ENCODE measurements at regions not wholly inside any gene's neighbourhood (a gene's known extent, or its start where the extent isn't known, plus 50 kb on each side); places are given as distances from the start of the nearest gene placed in this dataset.
"Not testable (repeated sequence)": the region's sequence is repeated elsewhere in the genome, so short reads cannot be mapped to it uniquely, and the experiment has no call there.

- intact Hi-C loops (cut with micrococcal nuclease; ENCODE audit: unreplicated experiment), result no loop called here
- H3K36me3 ChIP-seq (ENCODE audit: insufficient read depth, low read length, poor library complexity, severe bottlenecking), result no peaks in the 10 kb centered on the region
- H3K9me3 ChIP-seq (ENCODE audit: low read depth, low read length, poor library complexity, severe bottlenecking), result no peaks in the 10 kb centered on the region
- H3K27ac ChIP-seq (ENCODE audit: low read depth, low read length, poor library complexity, severe bottlenecking), result no peak overlapping the region
- ChIA-PET POLR2A (ENCODE audit: low non-redundant PET) (interaction anchor here (0.6 kb wide), 1 partner anchor 1708 kb away, joined by 7 read pairs; no protein-coding TSS in a partner anchor), CTCF (no interaction called here)
- no peak for DNase-seq (ENCODE audit: low spot score)
- H3K4me3 ChIP-seq (ENCODE audit: low read depth, low read length, poor library complexity, severe bottlenecking), result no peak overlapping the region
- BruUV-seq (replicated peaks), result no TSS peak
- no peaks in the 10 kb centered on the region for H3K27me3 ChIP-seq (replicated peaks; ENCODE audit: insufficient read depth, low read depth, low read length, poor library complexity)
- peaks cover 6% of the 10 kb centered on the region for H3K4me1 ChIP-seq (ENCODE audit: insufficient read depth, low read length, poor library complexity, severe bottlenecking)
- TF ChIP-seq CTCF (conservative IDR thresholded peaks at IDR 0.05; ENCODE audit: low read depth, low read length) (no peak), EZH2 (IDR thresholded peaks at IDR 0.05; ENCODE audit: borderline replicate concordance, low read depth, low read length, poor library complexity, severe bottlenecking) (no peak)
These were observed 933.5 kb downstream of the C4orf33 start for GRCh38 chr4:130029442-130029841.

GRCh38 chr4:130031858-130032257 lies 935.9 kb downstream of the C4orf33 start:
- DNase-seq (ENCODE audit: low spot score), result no peak
- TF ChIP-seq EZH2 (IDR thresholded peaks at IDR 0.05; ENCODE audit: borderline replicate concordance, low read depth, low read length, poor library complexity, severe bottlenecking) (no peak), CTCF (conservative IDR thresholded peaks at IDR 0.05; ENCODE audit: low read depth, low read length) (no peak)
- intact Hi-C loops (cut with micrococcal nuclease; ENCODE audit: unreplicated experiment), result no loop called here
- Histone ChIP-seq H3K4me1 (ENCODE audit: insufficient read depth, low read length, poor library complexity, severe bottlenecking) (no peaks in the 10 kb centered on the region), H3K9me3 (ENCODE audit: low read depth, low read length, poor library complexity, severe bottlenecking) (no peaks in the 10 kb centered on the region), H3K27ac (ENCODE audit: low read depth, low read length, poor library complexity, severe bottlenecking) (no peak overlapping the region), H3K27me3 (replicated peaks; ENCODE audit: insufficient read depth, low read depth, low read length, poor library complexity) (no peaks in the 10 kb centered on the region), H3K36me3 (ENCODE audit: insufficient read depth, low read length, poor library complexity, severe bottlenecking) (no peaks in the 10 kb centered on the region), H3K4me3 (ENCODE audit: low read depth, low read length, poor library complexity, severe bottlenecking) (no peak overlapping the region)
- BruUV-seq (replicated peaks), result no TSS peak
- POLR2A ChIA-PET (ENCODE audit: low non-redundant PET), result no interaction called here
- CTCF ChIA-PET, result no interaction called here

- H3K9me3 ChIP-seq (ENCODE audit: low read depth, low read length, poor library complexity, severe bottlenecking); DNase-seq (ENCODE audit: low spot score); H3K36me3 ChIP-seq (ENCODE audit: insufficient read depth, low read length, poor library complexity, severe bottlenecking); H3K27ac ChIP-seq (ENCODE audit: low read depth, low read length, poor library complexity, severe bottlenecking); POLR2A ChIA-PET (ENCODE audit: low non-redundant PET); CTCF ChIA-PET; H3K4me3 ChIP-seq (ENCODE audit: low read depth, low read length, poor library complexity, severe bottlenecking); H3K4me1 ChIP-seq (ENCODE audit: insufficient read depth, low read length, poor library complexity, severe bottlenecking); H3K27me3 ChIP-seq (replicated peaks; ENCODE audit: insufficient read depth, low read depth, low read length, poor library complexity); BruUV-seq (replicated peaks); intact Hi-C loops (cut with micrococcal nuclease; ENCODE audit: unreplicated experiment): not testable (repeated sequence)
These were observed 937.7 kb downstream of the C4orf33 start for GRCh38 chr4:130033657-130034056.

- POLR2A ChIA-PET (ENCODE audit: low non-redundant PET), result interaction anchor here (0.5 kb wide), 1 partner anchor 13 kb away, joined by 4 read pairs; no protein-coding TSS in a partner anchor
- no peaks in the 10 kb centered on the region for H3K9me3 ChIP-seq (ENCODE audit: low read depth, low read length, poor library complexity, severe bottlenecking)
- H3K27ac ChIP-seq (ENCODE audit: low read depth, low read length, poor library complexity, severe bottlenecking), result no peak overlapping the region
- H3K4me1 ChIP-seq (ENCODE audit: insufficient read depth, low read length, poor library complexity, severe bottlenecking), result no peaks in the 10 kb centered on the region
- H3K36me3 ChIP-seq (ENCODE audit: insufficient read depth, low read length, poor library complexity, severe bottlenecking), result no peaks in the 10 kb centered on the region
- CTCF ChIA-PET, result no interaction called here
- no peak overlapping the region for H3K4me3 ChIP-seq (ENCODE audit: low read depth, low read length, poor library complexity, severe bottlenecking)
- TF ChIP-seq CTCF (conservative IDR thresholded peaks at IDR 0.05; ENCODE audit: low read depth, low read length) (no peak), EZH2 (IDR thresholded peaks at IDR 0.05; ENCODE audit: borderline replicate concordance, low read depth, low read length, poor library complexity, severe bottlenecking) (no peak)
- no peak for DNase-seq (ENCODE audit: low spot score)
- BruUV-seq (replicated peaks), result no TSS peak
- H3K27me3 ChIP-seq (replicated peaks; ENCODE audit: insufficient read depth, low read depth, low read length, poor library complexity), result no peaks in the 10 kb centered on the region
- intact Hi-C loops (cut with micrococcal nuclease; ENCODE audit: unreplicated experiment), result no loop called here
These were observed 938.9 kb downstream of the C4orf33 start for GRCh38 chr4:130034876-130035275.

Data from A673 (cell line).